ENCODE measurements at regions not wholly inside any gene's neighbourhood (a gene's known extent, or its start where the extent isn't known, plus 50 kb on each side); places are given as distances from the start of the nearest gene placed in this dataset.

GRCh38 chr3:104564045-104564643 is 802.6 kb upstream of the ALCAM start:
- TF ChIP-seq POLR2AphosphoS5 (IDR thresholded peaks at IDR 0.05; ENCODE audit: low read depth, low read length) (no peak), CTCF (IDR thresholded peaks at IDR 0.05) (peak; percentile 63; the same call in 1 of the 2 replicates), REST (IDR thresholded peaks at IDR 0.05; ENCODE audit: insufficient read depth in 1 of 2, low read depth in 2 of 2, low read length in 1 of 2) (no peak), TCF7L2 (IDR thresholded peaks at IDR 0.05; ENCODE audit: low read depth, low read length) (no peak), SIN3A (IDR thresholded peaks at IDR 0.05; ENCODE audit: borderline replicate concordance, insufficient read depth, low read depth, low read length) (no peak)
